HL-60 (cell line): ENCODE measurements at regions not wholly inside any gene's neighbourhood (a gene's known extent, or its start where the extent isn't known, plus 50 kb on each side); places are given as distances from the start of the nearest gene placed in this dataset.

ENCODE experiments used
- DNase-seq, 2 experiments: peaks; one replicate each; pipeline ENCODE4 v3.0.0-alpha.2; 2010 to 2020; ENCODE audit warnings: low read depth in 1 of 2, low spot score in 1 of 2
- H3K27ac ChIP-seq: fragments of 250-450 bp; sonication (Bioruptor Pico); replicated peaks from 2 replicates; pipeline ENCODE4 v1.5.1; 2020; ENCODE audit warnings: mild to moderate bottlenecking, moderate library complexity
- H3K27me3 ChIP-seq: fragments of 250-450 bp; sonication (Bioruptor Pico); 2 replicates; pipeline ENCODE4 v1.5.1; 2021; ENCODE audit warnings: mild to moderate bottlenecking, moderate library complexity; ENCODE audit not compliant: insufficient read depth, poor library complexity, severe bottlenecking
- H3K4me3 ChIP-seq: replicated peaks from 2 replicates; pipeline ENCODE4 v1.5.1; 2011; ENCODE audit warnings: mild to moderate bottlenecking, control low read depth, low read length; ENCODE audit not compliant: insufficient read depth
- CTCF ChIP-seq: IDR thresholded peaks from one replicate; pipeline ENCODE4 v1.5.1; 2011; ENCODE audit warnings: low read length, control low read depth, inconsistent platforms; ENCODE audit not compliant: insufficient read depth
- GABPA ChIP-seq: IDR thresholded peaks from 2 replicates; pipeline ENCODE4 v1.6.1; 2012; ENCODE audit warnings: low read depth
- POLR2AphosphoS5 ChIP-seq: IDR thresholded peaks from 2 replicates; pipeline ENCODE4 v1.6.1; 2012; ENCODE audit warnings: low read depth
- REST ChIP-seq: IDR thresholded peaks from 2 replicates; pipeline ENCODE4 v1.6.1; 2012; ENCODE audit warnings: low read depth; ENCODE audit not compliant: insufficient replicate concordance
- SPI1 ChIP-seq: IDR thresholded peaks from 2 replicates; pipeline ENCODE4 v1.6.1; 2012; ENCODE audit warnings: low read depth, mild to moderate bottlenecking, borderline replicate concordance

- no peak for DNase-seq
- peaks cover 5% of the 10 kb centered on the region for H3K27me3 ChIP-seq
- TF ChIP-seq CTCF = no peak
- TF ChIP-seq GABPA = no peak
- no peak for TF ChIP-seq REST
- TF ChIP-seq SPI1 = no peak
- TF ChIP-seq POLR2AphosphoS5 = no peak
- H3K27ac ChIP-seq = no peak overlapping the region
- no peak overlapping the region for H3K4me3 ChIP-seq
These were observed 88.1 kb upstream of the C1orf21 start for GRCh38 chr1:184298440-184299405.

GRCh38 chr1:184299406-184299790 is 87.4 kb upstream of the C1orf21 start:
- DNase-seq = no peak
- Histone ChIP-seq H3K4me3 (no peak overlapping the region), H3K27ac (no peak overlapping the region)

More at GRCh38 chr1:184299406-184299790, 87.4 kb upstream of the C1orf21 start:
- TF ChIP-seq GABPA (no peak), SPI1 (no peak), CTCF (no peak), REST (no peak), POLR2AphosphoS5 (no peak)
- peaks cover 5% of the 10 kb centered on the region for H3K27me3 ChIP-seq
